ENCODE measurements at regions not wholly inside any gene's neighbourhood (a gene's known extent, or its start where the extent isn't known, plus 50 kb on each side); places are given as distances from the start of the nearest gene placed in this dataset.

- TF ChIP-seq ZC3H13 (CRISPR knock-in tag; IDR thresholded peaks at IDR 0.05) (no peak), CCAR2 (optimal IDR thresholded peaks at IDR 0.05; ENCODE audit: low read depth, low read length) (no peak), ARID3A (IDR thresholded peaks at IDR 0.05; ENCODE audit: low read depth, low read length) (no peak), SMAD3 (CRISPR knock-in tag; IDR thresholded peaks at IDR 0.05) (no peak), HOXA7 (CRISPR knock-in tag; IDR thresholded peaks at IDR 0.05) (no peak), PTBP1 (IDR thresholded peaks at IDR 0.05; ENCODE audit: low read depth, low read length, poor library complexity, severe bottlenecking) (no peak), ZEB1 (IDR thresholded peaks at IDR 0.05; ENCODE audit: insufficient replicate concordance, low read depth) (no peak), CTCF (CRISPR knock-in tag; IDR thresholded peaks at IDR 0.05) (no peak), ZNF720 (CRISPR knock-in tag; IDR thresholded peaks at IDR 0.05) (no peak), KAT7 (CRISPR knock-in tag; IDR thresholded peaks at IDR 0.05; ENCODE audit: borderline replicate concordance) (no peak), POLR2AphosphoS5 (IDR thresholded peaks at IDR 0.05; ENCODE audit: low read depth, low read length) (no peak), EZH2 (conservative IDR thresholded peaks at IDR 0.05; ENCODE audit: low read depth, low read length) (no peak)
Observed at GRCh38 chr6:167763056-167763944, 63.4 kb upstream of the AFDN start.
